PC-9 (cell line): ENCODE measurements at regions not wholly inside any gene's neighbourhood (a gene's known extent, or its start where the extent isn't known, plus 50 kb on each side); places are given as distances from the start of the nearest gene placed in this dataset.

ENCODE experiments used
- EZH2 ChIP-seq: fragments of 200-600 bp; sonication (generic); IDR thresholded peaks from 2 replicates; pipeline ENCODE4 v1.8.0; 2017; ENCODE audit warnings: antibody characterized with exemption, low read depth
- TF ChIP-seq, protein P1 (sequence below): fragments of 200-600 bp; sonication (generic); conservative IDR thresholded peaks from 2 replicates; pipeline ENCODE4 v1.6.1; 2017; ENCODE audit warnings: mixed run types, antibody characterized with exemption, mild to moderate bottlenecking, moderate library complexity

DNA sequence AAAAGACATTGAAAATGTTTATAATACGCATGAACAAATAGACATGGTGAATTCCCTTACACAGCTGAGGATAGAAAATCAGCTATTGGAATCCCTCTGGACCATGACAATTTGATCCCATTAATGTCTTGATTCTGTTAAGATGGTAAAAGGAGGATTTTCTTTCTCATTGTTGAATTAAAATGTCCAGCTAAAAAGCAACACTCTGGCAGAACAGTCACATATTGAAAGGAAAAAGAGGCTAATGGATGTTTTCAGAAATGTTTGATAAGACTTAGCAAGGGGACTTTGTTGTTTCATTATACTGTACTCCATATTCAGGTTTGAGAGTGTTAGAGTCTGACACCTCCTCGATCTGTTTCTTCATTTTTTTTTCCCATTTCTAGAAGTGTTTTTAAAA is 296.0 kb downstream of the OLFM4 start:
- TF ChIP-seq, protein P1, sequence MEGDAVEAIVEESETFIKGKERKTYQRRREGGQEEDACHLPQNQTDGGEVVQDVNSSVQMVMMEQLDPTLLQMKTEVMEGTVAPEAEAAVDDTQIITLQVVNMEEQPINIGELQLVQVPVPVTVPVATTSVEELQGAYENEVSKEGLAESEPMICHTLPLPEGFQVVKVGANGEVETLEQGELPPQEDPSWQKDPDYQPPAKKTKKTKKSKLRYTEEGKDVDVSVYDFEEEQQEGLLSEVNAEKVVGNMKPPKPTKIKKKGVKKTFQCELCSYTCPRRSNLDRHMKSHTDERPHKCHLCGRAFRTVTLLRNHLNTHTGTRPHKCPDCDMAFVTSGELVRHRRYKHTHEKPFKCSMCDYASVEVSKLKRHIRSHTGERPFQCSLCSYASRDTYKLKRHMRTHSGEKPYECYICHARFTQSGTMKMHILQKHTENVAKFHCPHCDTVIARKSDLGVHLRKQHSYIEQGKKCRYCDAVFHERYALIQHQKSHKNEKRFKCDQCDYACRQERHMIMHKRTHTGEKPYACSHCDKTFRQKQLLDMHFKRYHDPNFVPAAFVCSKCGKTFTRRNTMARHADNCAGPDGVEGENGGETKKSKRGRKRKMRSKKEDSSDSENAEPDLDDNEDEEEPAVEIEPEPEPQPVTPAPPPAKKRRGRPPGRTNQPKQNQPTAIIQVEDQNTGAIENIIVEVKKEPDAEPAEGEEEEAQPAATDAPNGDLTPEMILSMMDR: no peak
- no peak for TF ChIP-seq EZH2
